ENCODE measurements at regions not wholly inside any gene's neighbourhood (a gene's known extent, or its start where the extent isn't known, plus 50 kb on each side); places are given as distances from the start of the nearest gene placed in this dataset.
"Not testable (repeated sequence)": the region's sequence is repeated elsewhere in the genome, so short reads cannot be mapped to it uniquely, and the experiment has no call there.

GRCh38 chrY:11085801-11086200 is 1558.1 kb downstream of the TSPY10 start:
- TF ChIP-seq EP300, CTCF, POLR2A (IDR thresholded peaks at IDR 0.05): not testable (repeated sequence)
